ENCODE measurements at regions not wholly inside any gene's neighbourhood (a gene's known extent, or its start where the extent isn't known, plus 50 kb on each side); places are given as distances from the start of the nearest gene placed in this dataset.

DNA sequence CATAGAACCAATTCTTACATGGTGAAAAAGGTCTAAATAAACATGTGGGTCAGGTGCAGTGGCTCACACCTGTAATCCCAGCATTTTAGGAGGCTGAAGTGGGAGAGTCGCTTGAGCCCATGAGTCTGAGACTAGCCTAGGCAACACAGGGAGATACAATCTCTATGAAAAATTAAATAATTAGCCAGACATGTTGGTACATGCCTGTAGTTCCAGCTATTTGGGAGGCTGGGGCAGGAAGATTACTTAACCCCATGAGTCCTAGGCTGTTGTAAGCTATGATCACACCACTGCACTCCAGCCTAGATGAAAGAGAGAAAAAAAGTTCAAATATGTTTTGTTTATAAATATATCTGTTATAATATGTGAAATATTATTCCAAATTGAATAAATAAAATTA, 643.6 kb downstream of the IPMK start:
- no peak overlapping the region for H3K4me2 ChIP-seq
- H3K27ac ChIP-seq: no peak overlapping the region
- 83% methylated on average over 1 of the region's 1 CpG for WGBS (ENCODE audit: low lambda C conversion rate, missing lambda C conversion rate)

DNA sequence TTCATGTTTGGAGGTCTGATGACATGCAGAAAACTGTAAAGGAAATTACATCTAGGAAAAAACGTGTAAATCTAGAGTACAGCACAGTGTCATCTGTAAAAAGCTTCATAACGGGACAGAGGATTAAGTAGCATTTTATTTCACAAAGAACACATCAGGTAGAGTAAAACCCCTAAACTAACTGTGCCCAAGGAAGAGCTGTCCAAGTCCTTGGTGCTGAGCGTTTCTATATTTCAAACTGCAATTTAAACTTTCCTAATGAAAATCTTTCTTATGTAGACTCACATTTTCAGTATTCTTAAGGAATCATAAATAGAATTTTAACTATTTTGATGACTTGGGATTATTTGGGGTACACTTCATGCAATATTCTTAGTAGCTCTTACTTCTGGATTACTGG, 646.2 kb downstream of the IPMK start:
- no peak for DNase-seq (ENCODE audit: low spot score)
- Histone ChIP-seq H2AFZ (no peak overlapping the region), H3K36me3 (replicated peaks; ENCODE audit: insufficient read depth, low read depth) (no peaks in the 10 kb centered on the region), H3K27ac (no peak overlapping the region), H3K9me3 (ENCODE audit: low read depth) (no peaks in the 10 kb centered on the region), H3K27me3 (no peaks in the 10 kb centered on the region), H3K4me1 (ENCODE audit: insufficient read depth) (no peaks in the 10 kb centered on the region), H4K20me1 (ENCODE audit: insufficient read depth, poor library complexity, severe bottlenecking) (no peaks in the 10 kb centered on the region), H3K9me2 (replicated peaks; ENCODE audit: insufficient read depth) (no peaks in the 10 kb centered on the region), H3K4me3 (no peak overlapping the region), H3K4me2 (no peak overlapping the region), H3K79me2 (no peaks in the 10 kb centered on the region)
- no peak for TF ChIP-seq EZH2phosphoT487 (IDR thresholded peaks at IDR 0.05; ENCODE audit: low read depth, severe bottlenecking, unreplicated experiment)
- TF ChIP-seq, protein P1, sequence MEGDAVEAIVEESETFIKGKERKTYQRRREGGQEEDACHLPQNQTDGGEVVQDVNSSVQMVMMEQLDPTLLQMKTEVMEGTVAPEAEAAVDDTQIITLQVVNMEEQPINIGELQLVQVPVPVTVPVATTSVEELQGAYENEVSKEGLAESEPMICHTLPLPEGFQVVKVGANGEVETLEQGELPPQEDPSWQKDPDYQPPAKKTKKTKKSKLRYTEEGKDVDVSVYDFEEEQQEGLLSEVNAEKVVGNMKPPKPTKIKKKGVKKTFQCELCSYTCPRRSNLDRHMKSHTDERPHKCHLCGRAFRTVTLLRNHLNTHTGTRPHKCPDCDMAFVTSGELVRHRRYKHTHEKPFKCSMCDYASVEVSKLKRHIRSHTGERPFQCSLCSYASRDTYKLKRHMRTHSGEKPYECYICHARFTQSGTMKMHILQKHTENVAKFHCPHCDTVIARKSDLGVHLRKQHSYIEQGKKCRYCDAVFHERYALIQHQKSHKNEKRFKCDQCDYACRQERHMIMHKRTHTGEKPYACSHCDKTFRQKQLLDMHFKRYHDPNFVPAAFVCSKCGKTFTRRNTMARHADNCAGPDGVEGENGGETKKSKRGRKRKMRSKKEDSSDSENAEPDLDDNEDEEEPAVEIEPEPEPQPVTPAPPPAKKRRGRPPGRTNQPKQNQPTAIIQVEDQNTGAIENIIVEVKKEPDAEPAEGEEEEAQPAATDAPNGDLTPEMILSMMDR (IDR thresholded peaks at IDR 0.05; ENCODE audit: poor library complexity): no peak
- no peak for TF ChIP-seq EZH2 (IDR thresholded peaks at IDR 0.05; ENCODE audit: borderline replicate concordance)
- WGBS (ENCODE audit: low lambda C conversion rate, missing lambda C conversion rate): 56% methylated on average over 3 of the region's 3 CpGs

More for the DNA sequence above, 643.6 kb downstream of the IPMK start:
- Histone ChIP-seq H3K4me3 (no peak overlapping the region), H4K20me1 (ENCODE audit: insufficient read depth, poor library complexity, severe bottlenecking) (no peaks in the 10 kb centered on the region), H3K27me3 (no peaks in the 10 kb centered on the region), H3K9me3 (ENCODE audit: low read depth) (no peaks in the 10 kb centered on the region), H2AFZ (no peak overlapping the region), H3K4me1 (ENCODE audit: insufficient read depth) (peaks cover 3% of the 10 kb centered on the region), H3K79me2 (no peaks in the 10 kb centered on the region), H3K36me3 (replicated peaks; ENCODE audit: insufficient read depth, low read depth) (no peaks in the 10 kb centered on the region), H3K9me2 (replicated peaks; ENCODE audit: insufficient read depth) (no peaks in the 10 kb centered on the region)
- TF ChIP-seq, protein P1 (IDR thresholded peaks at IDR 0.05; ENCODE audit: poor library complexity): no peak
- TF ChIP-seq EZH2phosphoT487 (IDR thresholded peaks at IDR 0.05; ENCODE audit: low read depth, severe bottlenecking, unreplicated experiment) (no peak), EZH2 (IDR thresholded peaks at IDR 0.05; ENCODE audit: borderline replicate concordance) (no peak)
- DNase-seq (ENCODE audit: low spot score): no peak

DNA sequence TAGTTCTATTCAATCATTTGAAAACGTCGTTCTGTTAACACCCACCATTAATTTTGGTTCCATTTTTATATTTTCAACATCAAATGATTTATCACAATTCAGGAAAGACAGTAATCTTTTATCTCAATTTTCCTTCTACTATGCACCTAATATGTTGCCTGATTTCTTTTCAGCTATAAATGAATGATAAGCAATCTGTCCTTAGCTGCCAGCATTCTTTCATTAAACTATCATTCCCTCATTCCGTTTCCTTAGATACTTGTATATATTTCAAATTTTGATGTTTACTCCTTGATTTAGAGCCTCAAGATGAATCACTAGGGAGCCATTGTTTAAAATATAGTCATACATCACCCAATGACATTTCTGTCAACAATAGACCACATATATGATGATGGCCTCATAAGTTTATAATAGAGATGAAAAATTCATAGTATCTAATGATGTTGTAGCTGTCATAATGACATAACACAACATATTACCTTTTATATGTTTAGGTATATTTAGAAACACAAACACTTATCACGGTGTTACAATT, 661.7 kb downstream of the IPMK start:
- TF ChIP-seq, protein P1 (IDR thresholded peaks at IDR 0.05; ENCODE audit: poor library complexity): no peak
- TF ChIP-seq EZH2phosphoT487 (IDR thresholded peaks at IDR 0.05; ENCODE audit: low read depth, severe bottlenecking, unreplicated experiment) (no peak), EZH2 (IDR thresholded peaks at IDR 0.05; ENCODE audit: borderline replicate concordance) (no peak)

More for the DNA sequence above, 661.7 kb downstream of the IPMK start:
- Histone ChIP-seq H3K4me1 (ENCODE audit: insufficient read depth) (no peaks in the 10 kb centered on the region), H3K27ac (no peak overlapping the region), H4K20me1 (ENCODE audit: insufficient read depth, poor library complexity, severe bottlenecking) (no peaks in the 10 kb centered on the region), H3K9me3 (ENCODE audit: low read depth) (no peaks in the 10 kb centered on the region), H3K9me2 (replicated peaks; ENCODE audit: insufficient read depth) (no peaks in the 10 kb centered on the region), H2AFZ (no peak overlapping the region), H3K4me2 (no peak overlapping the region), H3K27me3 (no peaks in the 10 kb centered on the region), H3K36me3 (replicated peaks; ENCODE audit: insufficient read depth, low read depth) (no peaks in the 10 kb centered on the region), H3K79me2 (no peaks in the 10 kb centered on the region), H3K4me3 (no peak overlapping the region)
- 86% methylated on average over 4 of the region's 4 CpGs for WGBS (ENCODE audit: low lambda C conversion rate, missing lambda C conversion rate)
- DNase-seq (ENCODE audit: low spot score): no peak

Data from hepatocyte (in vitro differentiated cells).